Right kidney (tissue), 1 donor: ENCODE measurements at regions not wholly inside any gene's neighbourhood (a gene's known extent, or its start where the extent isn't known, plus 50 kb on each side); places are given as distances from the start of the nearest gene placed in this dataset.

ENCODE experiments used
- DNase-seq: peaks from one replicate; pipeline ENCODE4 v3.0.0-alpha.2; 2016

DNA sequence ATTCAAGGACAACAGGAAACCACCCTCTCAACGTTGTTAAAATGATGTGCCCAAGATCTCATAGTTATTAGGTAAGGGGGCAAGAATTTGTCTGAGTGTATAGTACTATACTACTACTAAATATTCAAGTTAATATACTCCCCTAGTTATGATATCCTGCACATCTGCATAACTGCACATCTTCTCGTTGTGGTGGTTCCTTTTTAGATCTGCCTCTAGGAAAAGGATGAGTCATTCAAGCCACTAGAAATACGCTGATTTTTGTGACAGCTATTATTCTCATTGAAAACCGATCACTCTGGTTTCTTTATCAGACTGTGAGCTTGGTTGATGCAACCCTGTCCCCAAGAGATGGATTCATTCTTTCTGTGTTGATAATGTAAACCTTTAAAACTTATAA, 1067.0 kb upstream of the FANCL start:
- no peak for DNase-seq

DNA sequence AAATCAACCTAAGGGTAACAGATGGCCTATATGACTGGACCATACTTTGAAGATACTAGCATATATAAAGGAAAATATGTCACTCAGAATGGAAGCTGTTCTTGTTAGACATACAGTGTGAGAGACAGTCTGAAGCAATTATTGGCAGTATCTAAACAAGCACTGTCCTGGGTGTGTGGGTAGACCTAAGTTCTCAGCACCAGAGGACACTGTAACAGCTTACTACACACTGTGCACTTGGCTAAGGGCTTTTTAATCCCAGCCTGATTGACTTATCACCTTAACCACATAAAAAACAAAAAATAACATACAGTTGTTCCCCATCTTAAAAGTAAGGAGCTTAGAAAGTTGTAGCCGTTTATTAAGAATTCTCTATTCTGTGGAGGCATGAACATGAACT, 1066.1 kb upstream of the FANCL start:
- no peak for DNase-seq

DNA sequence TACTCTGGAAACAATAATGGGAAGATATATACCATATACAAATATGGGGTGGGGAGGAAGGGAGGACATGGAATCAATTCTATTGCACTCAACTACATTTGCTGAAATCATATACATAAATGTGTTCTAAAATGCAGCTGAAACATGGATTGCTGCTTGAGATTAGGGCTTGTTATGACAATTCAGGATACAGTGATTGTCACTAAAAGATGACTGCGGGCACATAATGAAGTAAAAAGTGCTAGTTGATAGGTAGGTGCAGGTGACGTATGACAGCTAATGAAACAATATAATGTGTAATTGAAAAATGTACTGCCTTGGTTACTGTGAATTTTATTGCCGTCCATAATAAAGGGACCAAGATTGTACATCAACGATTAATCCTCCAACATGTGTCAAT, 1062.1 kb upstream of the FANCL start:
- no peak for DNase-seq

DNA sequence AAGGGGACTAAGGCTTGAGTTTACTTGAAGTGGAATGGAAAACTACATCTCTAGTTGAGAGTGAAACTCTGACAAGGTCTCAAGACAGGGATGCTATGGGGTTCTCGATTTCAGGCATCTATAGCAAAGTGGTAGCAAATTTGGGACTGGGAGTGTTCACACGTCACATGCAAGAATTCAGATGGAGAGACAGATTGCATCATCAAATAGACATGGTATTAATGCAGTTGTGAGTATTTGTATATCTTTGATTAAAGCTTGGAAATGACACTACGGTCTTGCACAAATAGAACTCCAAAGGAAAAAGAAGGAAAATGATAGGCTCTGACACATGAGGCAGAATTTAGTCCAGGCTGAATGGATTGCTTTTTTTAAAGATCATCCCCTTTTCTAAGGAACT, 1061.6 kb upstream of the FANCL start:
- no peak for DNase-seq

DNA sequence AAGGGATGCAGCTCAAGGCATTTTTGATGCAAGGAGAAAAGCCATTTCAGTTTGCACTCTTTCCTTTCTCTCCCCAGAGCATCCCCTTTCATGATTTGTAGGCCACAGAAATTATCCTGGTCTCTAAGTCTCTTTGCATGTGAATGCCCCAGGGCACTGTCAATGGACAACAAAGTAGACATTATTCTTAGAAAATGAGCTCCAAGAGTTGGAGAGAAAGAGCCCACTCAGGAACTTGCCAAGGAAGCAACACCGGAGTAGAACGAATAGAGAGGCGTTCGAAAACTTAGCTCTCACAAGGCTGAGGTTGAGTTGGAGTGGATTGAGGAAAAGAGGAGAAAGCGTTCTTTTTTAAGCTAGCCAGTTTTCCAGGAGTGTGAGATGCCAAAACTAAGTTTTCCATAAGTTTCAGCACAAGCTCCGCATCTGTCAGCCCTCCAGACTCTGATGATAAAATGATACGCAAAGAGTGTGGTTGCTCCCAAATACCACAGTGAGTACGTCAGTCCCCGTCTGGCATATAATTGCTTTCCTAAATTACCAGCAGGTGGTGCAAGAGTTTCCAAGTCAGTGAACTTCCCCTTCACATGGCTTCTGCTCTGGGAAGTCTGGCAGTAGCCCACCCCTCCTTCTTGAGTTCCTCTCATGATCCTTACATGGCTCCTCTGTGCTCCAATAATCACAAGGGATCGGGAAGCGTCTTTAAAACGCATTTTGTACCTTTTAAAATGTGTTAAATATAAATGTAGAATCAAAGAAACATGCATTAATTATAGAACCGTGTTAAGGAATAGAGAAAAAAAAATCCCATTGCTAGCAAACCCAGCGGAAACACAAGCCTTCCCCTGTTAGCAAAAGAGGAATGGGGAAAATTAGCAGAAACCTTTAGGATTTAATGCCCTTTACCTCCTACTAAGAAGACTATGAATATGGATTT, 1060.6 kb upstream of the FANCL start:
- DNase-seq: peak; percentile 48

DNA sequence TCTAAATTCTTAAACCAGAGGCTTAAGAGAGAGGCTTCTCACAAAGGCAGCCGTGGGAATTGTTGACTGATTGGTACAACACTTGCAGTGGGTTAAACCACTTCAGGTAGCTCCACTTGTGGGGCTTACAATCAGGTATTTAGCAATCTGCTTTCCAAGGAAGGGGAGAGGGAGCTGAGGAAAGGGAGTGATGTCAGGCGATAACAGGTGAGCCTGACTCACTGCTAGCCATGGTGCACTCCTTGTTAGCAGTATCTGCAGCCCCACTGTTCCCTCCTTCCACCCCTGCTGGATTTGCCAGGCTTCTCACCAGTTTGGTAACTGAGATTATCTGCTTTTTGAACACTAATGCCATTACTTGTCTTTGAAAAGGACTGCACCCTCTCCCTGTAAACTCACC, 1056.7 kb upstream of the FANCL start:
- no peak for DNase-seq

DNA sequence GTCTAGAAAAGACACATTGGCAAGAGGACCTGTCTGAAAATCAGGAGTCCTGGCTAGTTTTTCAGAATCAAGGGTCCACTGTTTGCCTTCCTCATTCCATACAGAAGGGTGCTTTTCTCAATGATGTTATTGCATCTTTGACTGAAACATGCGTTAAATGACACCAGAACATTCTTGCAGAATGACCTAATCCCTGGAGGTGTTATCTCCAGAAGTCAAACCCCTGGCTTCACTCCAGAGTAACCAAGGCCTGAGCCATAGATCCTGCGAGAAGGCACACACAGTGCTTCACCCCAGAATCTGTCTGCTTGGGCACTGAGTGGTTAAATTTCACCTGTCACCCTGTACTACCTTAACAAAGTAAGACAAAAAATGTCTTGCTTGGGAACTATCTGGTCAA, 1055.2 kb upstream of the FANCL start:
- no peak for DNase-seq

DNA sequence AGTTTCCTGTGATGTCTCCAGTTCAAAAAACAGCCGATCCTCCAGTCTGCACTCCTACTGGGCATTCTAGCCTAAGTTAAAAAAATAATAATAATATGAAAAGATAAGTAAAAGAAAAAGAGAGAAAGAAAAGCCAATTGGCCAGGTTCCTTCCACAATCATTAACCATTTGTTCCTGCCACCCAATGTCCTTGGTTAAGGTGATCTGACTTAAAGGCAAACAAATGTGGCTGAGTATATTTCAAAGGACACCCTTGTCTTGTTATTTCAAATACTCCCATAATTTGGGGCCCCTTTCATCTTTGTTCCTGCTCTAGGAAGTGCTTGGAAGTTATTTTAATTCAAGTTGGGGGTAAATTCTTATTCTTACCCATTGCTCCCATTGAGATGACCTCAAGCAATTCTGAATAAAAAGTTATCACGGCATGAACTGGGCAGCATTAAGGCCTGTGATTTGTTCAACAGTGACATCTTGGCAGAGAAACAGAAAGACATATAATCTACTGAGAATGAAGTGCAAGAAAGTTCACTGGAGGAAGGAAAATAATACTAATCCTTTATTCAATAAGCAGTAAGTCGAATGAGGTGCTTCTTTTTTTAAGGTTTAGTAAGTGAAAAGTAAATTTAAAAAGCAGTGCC, 1054.5 kb upstream of the FANCL start:
- DNase-seq: no peak

DNA sequence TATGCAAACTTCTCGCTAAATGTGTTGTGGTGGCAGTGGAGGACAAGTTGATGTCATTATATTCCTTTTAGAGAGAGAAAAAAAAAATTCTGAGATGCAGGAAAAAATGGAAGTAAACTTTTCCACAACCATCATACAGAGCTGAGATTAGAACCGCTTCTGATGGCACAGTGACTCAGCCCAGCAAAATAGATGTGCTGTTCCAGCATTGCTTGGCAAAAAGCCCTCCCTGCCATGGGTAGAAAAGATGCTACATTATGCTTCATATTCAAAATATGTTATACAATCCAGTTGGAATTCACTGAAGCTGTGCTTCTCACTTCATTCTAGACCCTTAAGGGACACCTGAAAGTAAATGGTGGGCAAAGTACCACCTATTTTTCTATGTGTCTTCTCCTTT, 1047.6 kb upstream of the FANCL start:
- DNase-seq: no peak

DNA sequence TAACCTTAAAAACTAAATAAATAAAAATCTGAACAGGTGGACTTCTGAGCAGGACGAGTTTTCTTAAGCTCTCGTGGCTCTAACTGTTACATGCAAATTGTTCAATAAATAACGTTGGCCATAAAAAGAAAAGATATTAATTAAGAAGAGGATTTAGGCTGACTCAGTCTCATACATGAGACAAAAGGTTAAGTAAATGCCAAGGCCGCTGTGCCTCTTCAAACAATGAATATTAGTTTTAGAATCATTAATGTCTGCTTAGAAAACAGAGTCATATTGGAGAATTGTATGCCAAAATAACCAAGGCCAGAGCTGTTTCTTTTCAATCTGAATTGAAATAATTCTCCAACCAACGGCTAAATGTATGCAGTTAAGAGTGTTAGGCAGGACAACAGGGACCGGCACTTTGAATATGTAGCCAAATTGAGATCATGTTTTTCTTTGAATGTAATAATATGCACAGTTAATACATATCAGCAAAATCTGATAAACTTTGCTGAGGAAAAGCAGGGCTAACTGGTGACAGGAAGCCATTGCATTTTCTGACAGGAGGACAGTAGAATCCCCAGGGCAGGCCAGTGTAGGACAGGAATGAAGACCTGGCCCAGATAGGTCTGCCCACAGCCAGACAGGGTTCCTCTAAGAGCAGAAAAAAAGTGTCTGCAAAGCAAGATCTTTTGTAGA, 1041.4 kb upstream of the FANCL start:
- no peak for DNase-seq

DNA sequence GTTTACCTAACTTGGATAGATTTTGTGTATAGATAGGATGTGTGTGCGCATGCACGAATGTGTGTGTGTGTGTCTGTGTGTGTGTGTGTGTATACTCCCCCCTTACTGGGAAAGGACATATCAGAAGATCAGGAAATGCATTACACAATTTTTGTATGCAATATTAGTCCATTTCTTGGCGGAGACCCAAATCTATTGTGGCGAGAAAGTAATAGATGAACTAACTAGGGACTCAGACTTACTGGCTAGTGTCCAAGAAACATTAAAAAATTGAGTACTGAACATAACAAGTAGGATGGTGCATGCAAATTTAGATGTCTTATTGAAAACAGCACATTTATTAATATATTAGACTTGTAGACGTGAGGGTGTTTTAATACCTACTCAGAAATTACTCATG, 1036.5 kb upstream of the FANCL start:
- DNase-seq: no peak

DNA sequence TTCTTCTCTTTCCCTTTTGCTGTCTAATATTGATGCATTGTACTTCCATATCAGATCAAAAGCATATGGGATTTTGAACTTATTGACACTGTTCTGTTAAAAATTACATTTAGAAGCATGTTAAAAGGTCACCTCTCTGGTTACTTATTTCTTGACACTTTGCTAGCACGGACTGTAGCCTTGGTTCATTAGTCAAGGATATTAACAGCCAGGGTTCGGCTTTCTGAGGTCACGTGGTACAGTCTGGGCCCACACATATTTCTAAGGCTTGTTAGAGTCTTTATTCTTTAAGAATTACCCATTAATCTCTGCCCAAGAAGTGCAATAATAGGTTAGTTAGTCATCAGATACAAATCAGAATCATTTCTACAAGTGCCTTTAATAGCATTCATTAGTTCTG, 1035.8 kb upstream of the FANCL start:
- no peak for DNase-seq

DNA sequence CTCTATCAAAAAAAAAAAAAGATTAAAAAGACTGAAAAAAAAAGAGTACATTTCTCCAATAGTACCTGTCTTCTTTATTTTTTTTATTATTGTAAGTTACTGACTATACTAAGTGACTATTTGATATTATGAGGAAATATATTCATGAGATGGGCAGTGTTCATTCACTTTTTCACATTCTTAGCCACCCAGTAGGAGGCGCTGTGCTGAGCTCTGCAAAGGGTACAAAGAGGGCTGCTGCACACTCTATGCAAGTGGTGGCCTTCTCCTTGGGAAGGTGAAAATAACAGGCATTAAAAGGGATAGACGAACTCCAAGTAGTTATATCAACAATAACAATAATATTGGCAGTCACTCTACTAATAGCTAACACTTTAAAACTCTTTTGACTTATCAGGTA, 1034.9 kb upstream of the FANCL start:
- DNase-seq: no peak

DNA sequence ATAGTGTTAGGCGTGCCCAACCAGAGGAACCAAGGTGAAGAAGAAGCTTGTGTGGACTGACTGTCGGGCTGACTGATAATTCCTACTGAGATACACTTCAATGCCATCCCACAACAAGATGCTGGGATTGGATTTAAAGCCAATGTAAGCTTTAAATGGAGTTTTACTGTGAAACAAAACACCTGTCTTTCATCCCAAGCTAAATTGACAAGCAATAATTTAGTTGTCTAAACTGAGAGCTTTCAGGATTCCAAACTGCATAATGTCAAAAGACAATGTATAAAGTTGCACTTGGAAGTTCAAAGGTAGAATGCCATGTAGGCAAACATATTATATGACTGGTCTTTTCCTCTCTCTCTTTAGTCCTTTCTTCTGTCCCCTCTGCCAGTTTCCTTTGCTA, 1025.3 kb upstream of the FANCL start:
- no peak for DNase-seq

DNA sequence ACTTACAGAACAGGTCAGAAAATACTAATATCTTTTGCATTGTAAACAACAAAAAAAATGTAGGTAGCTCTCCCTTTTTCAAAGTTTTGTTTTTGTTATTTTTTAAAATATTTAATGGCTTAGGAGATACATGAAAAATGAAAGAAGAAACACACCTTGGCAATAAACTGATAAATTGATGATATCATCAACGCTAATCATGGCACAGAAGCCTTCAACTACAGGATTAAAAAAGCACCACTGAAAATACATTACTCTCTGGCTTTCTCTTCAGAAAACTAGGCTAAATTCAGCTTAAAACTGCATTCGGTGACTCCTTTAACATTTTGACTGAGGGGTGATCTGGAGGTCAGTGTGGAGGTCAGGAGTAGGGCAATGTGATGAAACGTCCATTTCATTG, 1018.8 kb upstream of the FANCL start:
- no peak for DNase-seq

DNA sequence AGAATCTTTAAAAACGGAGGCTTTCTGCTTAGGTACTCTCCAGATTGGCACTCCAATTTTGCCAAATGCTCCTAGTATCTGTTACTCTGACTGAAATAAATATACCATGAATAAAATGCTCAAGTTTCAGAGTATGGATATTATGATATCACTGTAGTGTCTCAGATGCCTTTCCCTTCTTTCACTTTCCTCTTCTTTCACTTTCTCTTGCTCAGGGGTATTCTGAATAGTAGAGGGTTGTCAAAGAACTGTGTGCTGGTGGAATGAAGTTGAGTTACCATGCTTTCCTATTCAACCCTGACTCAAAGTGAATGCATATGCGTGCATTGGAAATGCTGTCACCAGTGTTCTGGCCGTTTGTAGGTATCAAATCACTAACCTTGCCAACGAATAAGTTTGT, 1015.2 kb upstream of the FANCL start:
- DNase-seq: no peak

DNA sequence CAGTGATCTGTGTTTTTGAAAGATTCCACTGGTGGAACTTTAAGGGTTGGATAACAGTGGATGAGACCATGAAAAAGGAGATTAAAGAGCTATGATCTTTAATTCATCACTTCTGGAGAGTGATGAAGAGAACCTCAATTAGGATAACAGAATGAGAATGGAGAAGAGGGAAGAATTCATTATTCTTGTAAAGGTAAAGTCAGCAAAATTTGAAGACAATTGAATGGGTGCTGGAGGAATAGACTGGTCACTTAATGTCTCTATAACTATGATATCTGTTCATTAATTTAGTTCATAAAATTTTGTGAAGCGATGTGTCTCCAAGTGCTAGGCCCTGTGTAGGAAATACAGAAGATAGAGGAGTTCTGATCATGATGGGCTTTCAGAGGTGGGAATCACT, 1013.2 kb upstream of the FANCL start:
- DNase-seq: no peak

DNA sequence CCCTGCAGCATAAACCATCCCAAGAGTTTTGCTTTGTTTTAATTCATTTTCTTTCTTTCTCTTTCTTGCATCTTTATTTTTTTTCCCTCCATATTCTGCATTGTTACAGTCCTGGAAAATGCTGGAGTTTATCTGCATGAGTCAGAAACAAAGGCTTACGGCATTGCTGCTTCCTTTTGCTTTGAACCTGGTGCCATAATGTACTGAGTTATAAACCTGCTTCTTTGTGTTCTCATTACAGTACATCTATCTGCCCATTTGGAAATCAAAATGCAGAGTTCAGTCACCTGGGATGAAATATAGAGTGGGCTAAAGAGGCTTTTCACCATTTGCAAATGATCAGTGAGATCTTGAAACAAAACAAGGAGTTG, 1009.2 kb upstream of the FANCL start:
- no peak for DNase-seq

DNA sequence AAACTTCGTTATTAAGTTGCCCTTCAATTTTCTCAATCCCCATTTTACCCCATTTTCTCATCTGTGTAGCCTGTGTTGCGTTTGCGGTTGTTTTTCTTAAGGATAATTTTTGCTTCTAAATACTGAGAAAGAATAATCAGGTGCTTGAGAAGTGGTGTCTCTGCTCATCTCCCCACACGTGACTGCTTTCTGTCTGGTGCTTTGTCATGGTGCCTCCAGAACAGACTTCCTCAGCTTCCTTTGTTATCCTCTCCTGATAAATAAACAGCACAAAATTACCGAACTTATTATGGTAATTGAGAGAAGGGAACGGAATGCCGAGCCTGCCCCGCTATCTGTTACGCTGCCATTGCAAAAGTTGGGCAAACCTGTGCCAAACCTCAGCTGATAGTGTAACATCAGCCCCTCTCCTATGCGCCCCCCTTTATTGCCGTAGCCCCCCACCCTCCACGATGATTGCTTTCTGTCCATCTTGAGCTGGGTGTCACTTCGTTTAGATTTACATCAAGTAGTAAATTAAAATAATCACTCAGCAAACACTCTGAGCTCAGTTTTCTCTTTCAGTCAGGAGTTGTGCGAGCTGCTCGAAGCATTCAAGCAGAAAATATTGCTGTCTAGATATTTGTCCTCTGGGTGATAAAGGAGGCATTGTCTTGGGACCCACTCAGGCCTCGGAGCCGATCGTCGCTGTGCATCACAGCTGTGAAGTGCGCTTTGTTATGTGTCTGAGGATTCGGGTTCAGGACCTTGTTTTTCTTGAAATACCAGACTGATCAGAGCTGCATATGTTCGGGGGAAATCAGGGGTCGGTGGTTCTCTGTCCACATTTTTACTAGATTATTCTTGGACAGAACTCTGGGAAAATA, 1008.5 kb upstream of the FANCL start:
- DNase-seq: no peak

DNA sequence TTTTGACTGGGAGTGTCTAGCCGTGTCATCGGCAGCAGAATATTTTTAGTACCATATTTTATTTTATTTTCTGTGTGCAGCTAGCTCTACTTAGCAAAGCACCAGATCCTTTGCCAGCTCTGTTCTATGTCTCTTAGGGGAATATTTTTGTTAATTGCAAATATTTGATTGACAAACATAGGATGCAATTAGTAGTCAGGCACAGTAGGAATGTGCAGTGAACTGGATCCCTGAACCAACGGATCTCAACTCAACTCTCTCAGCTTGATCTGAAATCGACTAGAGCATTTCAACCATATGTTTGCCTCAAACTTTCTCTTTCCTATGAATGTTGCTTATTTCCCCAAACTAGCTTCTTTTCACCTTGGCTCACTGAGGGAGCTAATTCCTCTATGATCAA, 998.0 kb upstream of the FANCL start:
- DNase-seq: no peak

DNA sequence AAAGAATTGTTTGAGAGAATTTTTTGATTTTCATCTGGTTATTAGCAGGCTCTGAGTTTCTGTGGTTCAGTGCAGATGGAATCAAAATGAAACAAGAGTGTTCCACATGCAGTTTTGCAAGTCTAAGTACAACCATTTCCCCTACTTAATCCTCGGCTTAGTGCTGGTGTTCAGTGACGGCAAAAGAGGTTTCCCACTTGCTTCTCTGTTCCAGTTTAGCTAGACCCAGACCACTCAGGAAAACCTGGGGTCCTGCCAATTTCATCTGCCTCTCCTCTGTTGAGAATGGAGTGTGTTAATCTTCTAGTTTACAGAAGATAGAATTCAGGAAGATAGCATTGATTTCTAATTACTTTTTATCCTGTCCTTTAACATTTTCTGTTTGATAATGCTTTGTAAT, 996.2 kb upstream of the FANCL start:
- no peak for DNase-seq

DNA sequence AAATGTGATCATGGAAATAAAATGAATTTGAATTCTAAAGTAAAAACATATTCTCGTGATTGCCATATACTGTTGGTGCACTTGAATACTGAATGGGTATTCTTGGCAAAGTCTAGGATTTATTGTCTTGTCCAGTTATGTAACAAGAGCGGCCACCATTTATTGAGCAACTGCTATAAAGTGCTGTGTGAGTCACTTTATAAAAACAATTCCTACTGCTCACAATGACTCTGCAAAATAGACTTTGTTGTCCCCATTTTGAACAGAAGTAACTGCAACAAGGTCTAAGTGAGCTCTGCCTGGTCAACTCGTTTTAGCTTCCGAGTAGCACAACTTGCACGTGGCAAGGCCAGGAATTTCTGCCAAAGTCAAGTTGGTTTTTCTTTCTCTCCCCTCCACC, 995.6 kb upstream of the FANCL start:
- no peak for DNase-seq

DNA sequence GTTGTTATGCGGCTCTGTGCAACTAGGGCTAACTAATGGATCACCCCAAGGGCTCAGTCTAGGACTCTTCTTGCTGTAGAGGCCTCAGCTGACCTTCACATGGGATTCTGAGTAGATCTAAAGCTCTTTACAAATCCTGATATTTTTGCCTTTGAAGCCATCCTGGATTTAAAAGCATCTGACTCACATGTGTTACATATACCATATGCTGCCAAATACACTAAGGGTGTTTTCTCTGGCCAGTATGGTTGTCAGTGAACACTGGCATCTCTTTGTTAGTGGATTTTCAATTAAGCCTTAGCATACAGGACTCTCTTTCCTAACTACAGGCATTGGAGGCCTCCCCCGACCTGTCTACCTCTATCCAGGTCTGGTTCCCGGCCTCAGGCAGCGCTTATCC, 992.8 kb upstream of the FANCL start:
- no peak for DNase-seq
